ENCODE measurements at regions not wholly inside any gene's neighbourhood (a gene's known extent, or its start where the extent isn't known, plus 50 kb on each side); places are given as distances from the start of the nearest gene placed in this dataset.

DNA sequence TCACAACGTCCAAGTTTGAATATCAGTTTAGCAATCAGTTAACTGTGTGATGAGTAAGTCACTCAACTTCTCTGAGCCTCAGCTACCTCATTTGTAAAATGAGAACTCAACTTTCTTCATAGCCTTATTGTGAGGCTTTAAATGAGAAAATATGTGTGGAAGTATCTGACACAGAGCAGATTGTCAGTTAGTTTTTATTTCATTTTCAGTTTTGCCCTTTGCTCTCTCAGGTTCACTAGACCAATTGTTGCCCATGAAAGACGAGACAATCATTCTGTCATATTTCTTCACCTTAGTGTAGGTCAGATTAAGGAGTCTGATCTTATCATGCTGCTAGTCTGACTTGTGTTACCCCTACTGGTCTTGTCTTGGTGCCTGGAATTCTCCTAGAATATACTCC is 232.8 kb upstream of the PTBP2 start:
- TF ChIP-seq, protein P1, sequence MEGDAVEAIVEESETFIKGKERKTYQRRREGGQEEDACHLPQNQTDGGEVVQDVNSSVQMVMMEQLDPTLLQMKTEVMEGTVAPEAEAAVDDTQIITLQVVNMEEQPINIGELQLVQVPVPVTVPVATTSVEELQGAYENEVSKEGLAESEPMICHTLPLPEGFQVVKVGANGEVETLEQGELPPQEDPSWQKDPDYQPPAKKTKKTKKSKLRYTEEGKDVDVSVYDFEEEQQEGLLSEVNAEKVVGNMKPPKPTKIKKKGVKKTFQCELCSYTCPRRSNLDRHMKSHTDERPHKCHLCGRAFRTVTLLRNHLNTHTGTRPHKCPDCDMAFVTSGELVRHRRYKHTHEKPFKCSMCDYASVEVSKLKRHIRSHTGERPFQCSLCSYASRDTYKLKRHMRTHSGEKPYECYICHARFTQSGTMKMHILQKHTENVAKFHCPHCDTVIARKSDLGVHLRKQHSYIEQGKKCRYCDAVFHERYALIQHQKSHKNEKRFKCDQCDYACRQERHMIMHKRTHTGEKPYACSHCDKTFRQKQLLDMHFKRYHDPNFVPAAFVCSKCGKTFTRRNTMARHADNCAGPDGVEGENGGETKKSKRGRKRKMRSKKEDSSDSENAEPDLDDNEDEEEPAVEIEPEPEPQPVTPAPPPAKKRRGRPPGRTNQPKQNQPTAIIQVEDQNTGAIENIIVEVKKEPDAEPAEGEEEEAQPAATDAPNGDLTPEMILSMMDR (conservative IDR thresholded peaks at IDR 0.05; ENCODE audit: low read length) = no peak
- no peak for TF ChIP-seq EZH2phosphoT487 (IDR thresholded peaks at IDR 0.05; ENCODE audit: borderline replicate concordance)
